NCI-H748 (cell line): ENCODE measurements at regions not wholly inside any gene's neighbourhood (a gene's known extent, or its start where the extent isn't known, plus 50 kb on each side); places are given as distances from the start of the nearest gene placed in this dataset.

Source experiments
- DNase-seq: peaks from one replicate; lab custom pipeline; 2025; ENCODE audit not compliant: unreplicated experiment; lab: John Stamatoyannopoulos, UW

GRCh38 chr18:25658476-25658875 is 306.5 kb upstream of the ZNF521 start:
- DNase-seq: no peak

GRCh38 chr18:25651553-25651952 is 299.6 kb upstream of the ZNF521 start:
- no peak for DNase-seq

- no peak for DNase-seq
These were observed 298.4 kb upstream of the ZNF521 start for GRCh38 chr18:25650201-25650941.

- DNase-seq: no peak
These were observed 296.8 kb upstream of the ZNF521 start for GRCh38 chr18:25648716-25649260.

- DNase-seq: no peak
These were observed 295.4 kb upstream of the ZNF521 start for GRCh38 chr18:25647404-25647803.

DNA sequence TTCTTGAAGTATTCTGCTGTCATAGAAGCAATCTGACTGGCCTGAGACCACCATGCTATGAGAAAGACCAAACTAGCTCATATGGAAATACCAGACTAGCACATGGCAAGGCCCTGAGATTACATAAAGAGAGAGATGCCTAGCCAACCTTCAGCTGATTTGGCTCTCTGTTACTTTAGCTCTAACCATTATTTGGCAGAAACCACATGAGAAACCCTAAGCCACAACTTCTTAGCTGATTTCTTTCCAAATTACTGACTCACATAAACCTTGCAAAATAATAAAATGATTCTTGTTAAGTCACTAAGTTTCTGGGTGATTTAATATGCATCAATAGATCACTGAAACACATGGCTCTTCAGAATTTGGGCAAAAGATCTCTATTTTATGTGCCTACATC is 295.0 kb upstream of the ZNF521 start:
- no peak for DNase-seq

- DNase-seq: no peak
These were observed 287.6 kb upstream of the ZNF521 start for GRCh38 chr18:25639596-25639995.

GRCh38 chr18:25633563-25633962 is 281.6 kb upstream of the ZNF521 start:
- DNase-seq: no peak

GRCh38 chr18:25630682-25631081 is 278.7 kb upstream of the ZNF521 start:
- DNase-seq: no peak

GRCh38 chr18:25621682-25622081 is 269.7 kb upstream of the ZNF521 start:
- no peak for DNase-seq

GRCh38 chr18:25621144-25621543 is 269.2 kb upstream of the ZNF521 start:
- DNase-seq: no peak

- peak; percentile 31 for DNase-seq
These were observed 262.2 kb upstream of the ZNF521 start for GRCh38 chr18:25614168-25614567.

- no peak for DNase-seq
These were observed 260.5 kb upstream of the ZNF521 start for GRCh38 chr18:25612466-25612865.

DNA sequence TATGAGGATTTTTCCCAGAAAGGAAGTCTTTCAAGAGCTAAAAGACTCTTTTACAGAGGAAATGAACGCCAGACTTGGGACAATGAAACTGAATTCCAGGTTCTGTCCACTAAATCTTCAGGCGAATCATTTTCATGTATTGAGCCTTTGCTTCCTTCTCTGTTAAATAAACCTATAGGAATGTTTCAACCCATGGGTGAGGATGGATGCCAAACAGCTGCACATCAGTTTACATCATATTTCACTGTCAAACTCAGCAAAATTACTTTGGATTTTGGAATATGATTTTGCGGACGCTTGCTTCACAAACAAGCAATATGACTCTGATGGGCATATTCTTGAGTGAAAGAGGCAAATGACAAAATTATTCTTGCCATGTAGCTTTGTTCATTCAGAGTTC is 256.1 kb upstream of the ZNF521 start:
- no peak for DNase-seq

GRCh38 chr18:25604894-25605597 is 253.1 kb upstream of the ZNF521 start:
- no peak for DNase-seq

GRCh38 chr18:25604196-25604893 is 252.4 kb upstream of the ZNF521 start:
- no peak for DNase-seq

- DNase-seq: no peak
These were observed 247.5 kb upstream of the ZNF521 start for GRCh38 chr18:25599443-25599842.

DNA sequence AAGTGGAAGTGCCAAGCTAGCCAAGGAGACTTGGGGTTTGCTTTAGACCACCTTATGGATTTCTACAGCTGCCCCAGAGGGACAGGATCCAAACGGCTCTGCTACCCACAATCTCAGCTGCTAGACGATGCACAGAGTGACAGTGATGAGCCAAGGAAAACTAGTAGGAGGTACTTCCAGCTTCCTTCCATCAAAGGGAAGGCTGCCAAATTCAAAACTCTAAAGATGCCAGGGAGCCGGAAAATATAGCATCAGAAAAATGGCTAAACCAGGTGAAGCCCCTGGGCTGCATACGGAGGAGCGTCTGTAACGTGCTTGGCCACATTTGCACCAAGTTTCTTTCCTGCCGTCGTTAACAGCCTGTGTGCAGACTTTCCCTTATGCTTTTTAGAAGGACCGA is 245.5 kb upstream of the ZNF521 start:
- DNase-seq: no peak

DNA sequence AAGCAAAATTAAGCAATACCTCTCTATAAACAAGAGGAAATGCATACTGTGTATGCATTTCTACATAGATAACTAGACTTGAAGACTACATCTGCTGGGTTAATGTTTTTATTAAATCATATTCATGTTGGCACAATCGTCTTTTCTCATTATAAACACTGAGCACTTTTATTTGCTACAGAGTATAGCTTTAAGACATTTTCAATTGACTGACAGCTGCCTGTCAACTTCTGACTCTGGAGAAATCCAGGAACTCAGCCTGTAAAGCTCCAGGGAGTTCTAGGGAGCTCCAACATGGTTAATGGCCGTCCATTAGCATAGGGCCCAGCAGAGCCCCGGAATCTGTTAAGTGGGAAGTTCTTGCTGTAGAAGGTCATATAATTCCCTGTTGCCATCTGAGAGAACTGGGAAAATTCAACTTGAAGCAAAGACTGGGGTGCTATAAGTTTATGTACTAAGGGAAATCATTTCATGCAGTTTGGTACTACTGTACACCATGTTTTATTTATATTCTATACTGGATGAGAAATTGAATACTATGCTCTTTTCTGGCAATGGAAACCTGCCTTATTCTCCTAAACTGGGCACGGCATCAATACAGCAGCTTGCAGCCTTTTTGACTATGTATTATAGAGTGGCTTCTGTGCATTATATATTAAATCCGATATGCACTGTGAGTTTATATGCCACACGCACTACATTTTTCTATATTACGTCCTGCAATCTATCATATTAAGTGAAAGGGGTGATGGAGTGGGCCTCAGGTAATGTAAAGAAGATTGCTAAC is 243.5 kb upstream of the ZNF521 start:
- DNase-seq: no peak

GRCh38 chr18:25594351-25594750 is 242.4 kb upstream of the ZNF521 start:
- no peak for DNase-seq

DNA sequence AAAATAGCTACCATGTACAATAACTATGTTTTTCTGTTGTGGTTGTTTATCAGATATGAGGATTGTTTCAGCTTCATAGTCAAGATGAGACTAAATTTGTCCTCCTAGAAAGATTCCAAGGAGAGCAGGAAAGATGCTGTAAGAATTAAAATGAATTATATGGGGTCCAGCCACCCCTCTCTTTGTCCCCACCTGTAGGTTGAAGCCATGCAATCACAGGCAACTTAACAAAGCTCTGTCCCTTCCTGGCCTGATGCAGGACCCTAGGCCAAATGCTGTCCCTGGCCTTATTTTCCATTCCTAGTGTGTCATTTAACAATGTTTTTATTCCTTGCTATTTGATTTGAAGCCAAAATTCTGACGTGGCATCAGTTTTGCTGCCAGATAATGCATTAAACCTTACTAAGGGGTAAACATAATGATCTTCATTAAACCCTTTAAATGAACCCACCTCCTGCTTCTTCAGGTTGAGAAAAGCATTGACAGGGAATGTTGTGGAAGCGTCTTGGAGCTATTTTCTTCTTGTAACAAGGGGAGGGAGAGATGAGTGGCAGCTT is 240.9 kb upstream of the ZNF521 start:
- peak; percentile 32 for DNase-seq
